C4-2B (cell line): ENCODE measurements at regions not wholly inside any gene's neighbourhood (a gene's known extent, or its start where the extent isn't known, plus 50 kb on each side); places are given as distances from the start of the nearest gene placed in this dataset.

ENCODE experiments used
- H3K27ac ChIP-seq: fragments of 450-650 bp; 2 replicates; pipeline ENCODE4 v1.5.1; 2017
- ZFX ChIP-seq: fragments of 450-650 bp; IDR thresholded peaks from 2 replicates; pipeline ENCODE4 v1.6.1; 2017
- TF ChIP-seq, protein P1 (sequence below): fragments of 450-650 bp; conservative IDR thresholded peaks from 2 replicates; pipeline ENCODE4 v1.5.1; 2017; ENCODE audit warnings: mild to moderate bottlenecking

DNA sequence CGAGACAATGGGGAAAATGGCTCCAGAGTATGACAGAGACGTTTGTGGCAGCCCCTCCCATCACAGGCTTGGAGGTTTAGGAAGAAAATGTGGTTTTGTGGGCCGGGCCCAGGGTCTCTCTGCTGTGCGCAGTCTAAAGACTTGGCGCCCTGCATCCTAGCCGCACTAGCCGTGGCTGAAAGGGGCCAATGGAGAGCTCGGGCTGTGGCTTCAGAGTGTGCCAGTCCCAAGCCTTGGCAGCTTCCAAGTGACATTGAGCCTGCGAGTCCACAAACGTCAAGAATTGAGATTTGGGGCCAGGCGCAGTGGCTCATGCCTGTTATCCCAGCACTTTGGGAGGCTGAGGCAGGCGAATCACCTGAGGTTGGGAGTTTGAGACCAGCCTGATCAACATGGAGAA lies 513.1 kb downstream of the PCDH17 start:
- TF ChIP-seq, protein P1, sequence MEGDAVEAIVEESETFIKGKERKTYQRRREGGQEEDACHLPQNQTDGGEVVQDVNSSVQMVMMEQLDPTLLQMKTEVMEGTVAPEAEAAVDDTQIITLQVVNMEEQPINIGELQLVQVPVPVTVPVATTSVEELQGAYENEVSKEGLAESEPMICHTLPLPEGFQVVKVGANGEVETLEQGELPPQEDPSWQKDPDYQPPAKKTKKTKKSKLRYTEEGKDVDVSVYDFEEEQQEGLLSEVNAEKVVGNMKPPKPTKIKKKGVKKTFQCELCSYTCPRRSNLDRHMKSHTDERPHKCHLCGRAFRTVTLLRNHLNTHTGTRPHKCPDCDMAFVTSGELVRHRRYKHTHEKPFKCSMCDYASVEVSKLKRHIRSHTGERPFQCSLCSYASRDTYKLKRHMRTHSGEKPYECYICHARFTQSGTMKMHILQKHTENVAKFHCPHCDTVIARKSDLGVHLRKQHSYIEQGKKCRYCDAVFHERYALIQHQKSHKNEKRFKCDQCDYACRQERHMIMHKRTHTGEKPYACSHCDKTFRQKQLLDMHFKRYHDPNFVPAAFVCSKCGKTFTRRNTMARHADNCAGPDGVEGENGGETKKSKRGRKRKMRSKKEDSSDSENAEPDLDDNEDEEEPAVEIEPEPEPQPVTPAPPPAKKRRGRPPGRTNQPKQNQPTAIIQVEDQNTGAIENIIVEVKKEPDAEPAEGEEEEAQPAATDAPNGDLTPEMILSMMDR, result no peak
- no peak for TF ChIP-seq ZFX
- no peak overlapping the region for H3K27ac ChIP-seq

DNA sequence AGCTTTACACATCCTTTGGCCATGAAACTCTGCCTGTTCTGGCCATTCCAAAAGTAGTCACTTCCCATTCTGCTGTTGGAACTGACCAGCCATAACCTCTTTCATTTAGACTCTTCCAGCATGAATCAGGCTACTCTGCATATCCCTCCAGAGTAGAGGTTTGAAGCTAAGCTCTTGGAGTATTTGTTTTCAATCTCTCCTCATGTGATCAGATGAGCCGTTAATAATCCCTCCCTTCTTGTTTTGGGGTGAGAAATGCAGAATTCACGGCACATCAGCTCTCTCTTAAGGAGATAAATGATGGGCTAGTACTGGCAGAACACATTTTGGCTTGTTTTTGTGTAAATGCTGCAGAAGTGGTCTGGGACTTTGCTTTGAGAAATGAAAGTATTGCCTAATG lies 519.9 kb downstream of the PCDH17 start:
- TF ChIP-seq ZFX, result no peak
- TF ChIP-seq, protein P1, result no peak
- no peak overlapping the region for H3K27ac ChIP-seq

DNA sequence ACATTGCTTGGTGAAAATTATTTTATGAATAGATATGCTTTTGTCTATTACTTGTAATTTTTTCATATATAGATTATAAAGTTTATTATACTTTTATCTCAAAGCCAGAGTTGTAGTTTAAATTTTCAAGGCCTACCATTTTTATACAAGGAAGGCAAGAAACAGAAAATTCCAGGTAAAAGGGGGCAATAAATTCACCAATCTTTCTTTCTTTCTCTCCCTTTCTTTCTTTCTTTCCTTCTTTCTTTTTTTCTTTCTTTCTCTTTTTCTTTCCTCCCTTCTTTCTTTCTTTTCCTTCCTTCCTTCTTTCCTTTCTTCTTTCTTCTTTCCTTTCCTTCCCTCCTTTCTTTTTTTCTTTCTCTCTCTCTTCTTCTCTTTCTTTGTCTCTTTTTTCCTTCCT lies 529.4 kb downstream of the PCDH17 start:
- no peak overlapping the region for H3K27ac ChIP-seq
- TF ChIP-seq, protein P1, result no peak
- no peak for TF ChIP-seq ZFX

DNA sequence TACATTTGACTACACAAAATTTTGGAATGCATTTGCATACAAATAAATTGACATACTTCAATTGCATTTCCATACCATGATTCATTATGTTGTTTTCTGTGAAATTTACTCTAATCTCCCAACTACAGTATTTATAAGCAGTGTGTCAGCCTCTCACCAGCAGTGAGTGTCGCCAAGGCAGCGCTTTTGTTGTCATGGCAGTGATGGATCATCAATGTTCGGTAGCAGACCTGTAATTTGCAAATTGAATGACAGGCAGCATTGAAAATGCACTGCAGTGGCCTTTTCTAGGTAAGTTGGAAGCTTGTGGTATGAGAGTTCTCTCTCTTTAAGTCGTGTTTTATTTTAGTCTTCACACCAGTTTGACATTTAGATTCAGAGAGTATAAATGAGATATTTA lies 534.1 kb downstream of the PCDH17 start:
- TF ChIP-seq ZFX, result no peak
- TF ChIP-seq, protein P1, result no peak
- no peak overlapping the region for H3K27ac ChIP-seq

DNA sequence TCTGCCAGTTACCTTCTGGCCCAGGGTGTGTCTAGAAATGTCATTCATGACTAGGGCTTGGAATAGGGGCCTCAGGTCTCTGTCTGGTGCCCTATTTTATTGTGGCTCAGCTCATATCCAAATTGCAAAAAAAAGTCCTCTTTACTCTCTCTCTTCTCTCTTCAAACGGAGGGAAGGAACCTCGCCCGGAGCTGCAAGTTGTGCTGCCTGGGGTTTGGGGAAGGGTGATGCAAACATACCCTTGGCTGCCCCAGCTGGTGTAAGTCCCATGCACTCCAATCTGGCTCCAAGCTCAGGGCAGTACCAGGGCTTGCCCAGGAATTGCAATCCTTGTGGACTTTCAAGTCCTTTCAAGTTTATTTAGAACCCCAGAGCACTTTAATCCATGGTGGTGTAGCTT lies 549.6 kb downstream of the PCDH17 start:
- no peak for TF ChIP-seq ZFX
- TF ChIP-seq, protein P1, result no peak
- H3K27ac ChIP-seq, result no peak overlapping the region

DNA sequence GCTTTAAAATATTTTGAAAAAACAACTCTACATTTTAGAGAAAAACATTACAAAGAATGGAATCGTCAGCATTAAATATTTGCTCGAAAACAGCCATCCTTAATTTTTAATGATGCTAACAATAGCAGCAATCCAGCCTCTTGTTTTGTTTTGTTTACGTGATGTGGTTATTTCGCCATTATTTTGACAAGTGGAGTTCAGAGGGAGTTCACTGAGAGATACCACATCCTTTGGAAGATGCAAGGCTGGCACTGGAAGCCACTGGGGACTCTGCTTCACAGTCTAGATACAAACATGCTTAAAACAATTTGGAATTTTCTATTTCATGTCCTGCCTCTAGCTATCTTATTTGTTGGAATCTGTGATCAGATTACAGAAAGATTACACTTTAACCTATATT lies 556.3 kb downstream of the PCDH17 start:
- no peak for TF ChIP-seq ZFX
- TF ChIP-seq, protein P1, result no peak
- H3K27ac ChIP-seq, result no peak overlapping the region

DNA sequence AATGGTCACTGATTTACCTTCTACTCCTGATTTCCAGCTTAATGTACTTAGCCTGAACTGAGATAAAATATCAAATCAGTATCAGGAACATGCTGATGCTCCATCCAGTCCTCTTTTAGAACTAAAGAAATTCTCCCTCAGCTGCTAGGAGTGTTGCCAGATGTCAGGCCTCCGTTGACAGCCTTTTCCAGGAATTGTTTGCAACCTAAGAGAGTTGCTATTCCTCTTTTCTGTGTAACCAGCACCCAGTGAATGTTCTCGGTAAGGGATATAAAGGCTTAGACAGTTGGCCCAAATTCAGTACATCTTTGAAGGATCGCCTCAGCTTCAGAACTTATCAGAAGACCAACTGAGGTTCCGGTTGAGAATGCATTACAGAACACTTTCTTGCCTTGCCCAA lies 559.0 kb downstream of the PCDH17 start:
- no peak for TF ChIP-seq ZFX
- TF ChIP-seq, protein P1, result no peak
- no peak overlapping the region for H3K27ac ChIP-seq
